Coronary artery (tissue), 2 donors: ENCODE measurements at regions not wholly inside any gene's neighbourhood (a gene's known extent, or its start where the extent isn't known, plus 50 kb on each side); places are given as distances from the start of the nearest gene placed in this dataset.

Experiments used
- DNase-seq: peaks from one replicate; pipeline ENCODE4 v3.0.0-alpha.2; 2017; ENCODE audit warnings: low spot score
- H3K27ac ChIP-seq, 2 donors: fragments of 200-600 bp; sonication (generic); one replicate each; pipeline ENCODE4 v1.5.1; 2016 to 2019
- H3K4me3 ChIP-seq: fragments of 200-600 bp; sonication (generic); 2 replicates; pipeline ENCODE4 v1.5.1; 2016; ENCODE audit warnings: mild to moderate bottlenecking, moderate library complexity
- CTCF ChIP-seq: fragments of 200-600 bp; sonication (generic); IDR thresholded peaks from one replicate; pipeline ENCODE4 v1.5.1; 2019; ENCODE audit warnings: antibody characterized with exemption

- Histone ChIP-seq H3K27ac (no peak overlapping the region), H3K4me3 (no peak overlapping the region)
- no peak for DNase-seq
- TF ChIP-seq CTCF: no peak
Observed at GRCh38 chrX:22404297-22404696, 131.6 kb downstream of the CBLL2 start.

- no peak for DNase-seq
- no peak overlapping the region for H3K4me3 ChIP-seq
- no peak overlapping the region for H3K27ac ChIP-seq
- no peak for TF ChIP-seq CTCF
Observed at GRCh38 chrX:22406201-22406737, 133.6 kb downstream of the CBLL2 start.

- TF ChIP-seq CTCF: no peak
- Histone ChIP-seq H3K27ac (no peak overlapping the region), H3K4me3 (no peak overlapping the region)
- no peak for DNase-seq
Observed at GRCh38 chrX:22409418-22409817, 136.7 kb downstream of the CBLL2 start.

- no peak for DNase-seq
- no peak overlapping the region for H3K4me3 ChIP-seq
Observed at GRCh38 chrX:22424122-22424915, 151.6 kb downstream of the CBLL2 start.

GRCh38 chrX:22424919-22425318 lies 152.2 kb downstream of the CBLL2 start:
- H3K27ac ChIP-seq: no peak overlapping the region
- TF ChIP-seq CTCF: no peak
- no peak overlapping the region for H3K4me3 ChIP-seq
- DNase-seq: no peak

More at GRCh38 chrX:22424122-22424915, 151.6 kb downstream of the CBLL2 start:
- no peak for TF ChIP-seq CTCF
- no peak overlapping the region for H3K27ac ChIP-seq

GRCh38 chrX:22429704-22430103 lies 157.0 kb downstream of the CBLL2 start:
- TF ChIP-seq CTCF: no peak
- DNase-seq: no peak

GRCh38 chrX:22430701-22431100 lies 158.0 kb downstream of the CBLL2 start:
- Histone ChIP-seq H3K4me3 (no peak overlapping the region), H3K27ac (no peak overlapping the region)
- no peak for DNase-seq
- no peak for TF ChIP-seq CTCF

More at GRCh38 chrX:22429704-22430103, 157.0 kb downstream of the CBLL2 start:
- no peak overlapping the region for H3K27ac ChIP-seq
- no peak overlapping the region for H3K4me3 ChIP-seq
